ENCODE measurements at regions not wholly inside any gene's neighbourhood (a gene's known extent, or its start where the extent isn't known, plus 50 kb on each side); places are given as distances from the start of the nearest gene placed in this dataset.
"Not testable (repeated sequence)": the region's sequence is repeated elsewhere in the genome, so short reads cannot be mapped to it uniquely, and the experiment has no call there.

- Histone ChIP-seq H3K4ac (ENCODE audit: low read length) (no peak overlapping the region), H2BK15ac (ENCODE audit: low read length) (no peak overlapping the region), H2BK12ac (ENCODE audit: low read length) (no peak overlapping the region), H4K91ac (ENCODE audit: low read depth, low read length, poor library complexity) (no peak overlapping the region), H3K36me3 (replicated peaks in 1 of 2; ENCODE audit: control insufficient read depth in 2 of 2, insufficient read depth in 2 of 2, low read length in 2 of 2) (no peaks in the 10 kb centered on the region), H2AFZ (ENCODE audit: low read length) (no peak overlapping the region), H3K4me3 (ENCODE audit: low read length in 2 of 2) (no peak overlapping the region), H3K79me1 (ENCODE audit: low read depth, low read length) (no peaks in the 10 kb centered on the region), H3K9ac (ENCODE audit: low read depth, low read length, poor library complexity) (no peak overlapping the region), H3K27ac (replicated peaks; ENCODE audit: low read length) (no peak overlapping the region), H3K23ac (ENCODE audit: low read depth, low read length, poor library complexity) (no peak overlapping the region), H3K9me3 (replicated peaks in 1 of 2; ENCODE audit: control insufficient read depth in 2 of 2, insufficient read depth in 1 of 2, low read depth in 1 of 2, low read length in 2 of 2) (no peaks in the 10 kb centered on the region), H2BK5ac (ENCODE audit: low read length) (no peak overlapping the region), H2BK120ac (ENCODE audit: low read depth, low read length) (no peak overlapping the region), H3K4me2 (ENCODE audit: insufficient read depth, low read length, poor library complexity, severe bottlenecking) (no peak overlapping the region), H3K18ac (ENCODE audit: low read length) (no peak overlapping the region), H2AK5ac (ENCODE audit: low read depth, low read length) (no peak overlapping the region), H3K27me3 (ENCODE audit: control insufficient read depth in 3 of 3, insufficient read depth in 3 of 3, low read depth in 1 of 3, low read length in 3 of 3) (no peaks in the 10 kb centered on the region), H4K8ac (ENCODE audit: low read depth, low read length) (no peak overlapping the region), H3K14ac (ENCODE audit: low read length) (no peak overlapping the region), H3K4me1 (ENCODE audit: control insufficient read depth in 2 of 2, insufficient read depth in 1 of 2, low read depth in 1 of 2, low read length in 2 of 2) (no peaks in the 10 kb centered on the region)
- no peak for DNase-seq (ENCODE audit: low spot score)
- no CpG with 5 or more reads among the region's 4 CpGs for WGBS, 2 donors (ENCODE audit: extremely low coverage in 2 of 2, insufficient read length in 2 of 2, insufficient replicate concordance in 1 of 2)
Observed at GRCh38 chr14:27750114-27750513, 1016.5 kb upstream of the FOXG1 start.

- not testable (repeated sequence) for H3K27ac ChIP-seq (replicated peaks; ENCODE audit: low read length); H3K9me3 ChIP-seq (replicated peaks in 1 of 2; ENCODE audit: control insufficient read depth in 2 of 2, insufficient read depth in 1 of 2, low read depth in 1 of 2, low read length in 2 of 2); H3K4me1 ChIP-seq (ENCODE audit: control insufficient read depth in 2 of 2, insufficient read depth in 1 of 2, low read depth in 1 of 2, low read length in 2 of 2); H3K4me3 ChIP-seq (ENCODE audit: low read length in 2 of 2); H3K4me2 ChIP-seq (ENCODE audit: insufficient read depth, low read length, poor library complexity, severe bottlenecking); H3K4ac ChIP-seq (ENCODE audit: low read length); H3K27me3 ChIP-seq (ENCODE audit: control insufficient read depth in 3 of 3, insufficient read depth in 3 of 3, low read depth in 1 of 3, low read length in 3 of 3); H3K36me3 ChIP-seq (replicated peaks in 1 of 2; ENCODE audit: control insufficient read depth in 2 of 2, insufficient read depth in 2 of 2, low read length in 2 of 2); H3K14ac ChIP-seq (ENCODE audit: low read length); H3K9ac ChIP-seq (ENCODE audit: low read depth, low read length, poor library complexity); H3K79me1 ChIP-seq (ENCODE audit: low read depth, low read length); H3K23ac ChIP-seq (ENCODE audit: low read depth, low read length, poor library complexity); H2BK12ac ChIP-seq (ENCODE audit: low read length); H4K91ac ChIP-seq (ENCODE audit: low read depth, low read length, poor library complexity); H2BK120ac ChIP-seq (ENCODE audit: low read depth, low read length); H2AK5ac ChIP-seq (ENCODE audit: low read depth, low read length); H3K18ac ChIP-seq (ENCODE audit: low read length); DNase-seq (ENCODE audit: low spot score); H2BK5ac ChIP-seq (ENCODE audit: low read length); H4K8ac ChIP-seq (ENCODE audit: low read depth, low read length); H2AFZ ChIP-seq (ENCODE audit: low read length); H2BK15ac ChIP-seq (ENCODE audit: low read length)
- no CpG with 5 or more reads among the region's 4 CpGs for WGBS, 2 donors (ENCODE audit: extremely low coverage in 2 of 2, insufficient read length in 2 of 2, insufficient replicate concordance in 1 of 2)
Observed at GRCh38 chr14:27757642-27758041, 1008.9 kb upstream of the FOXG1 start.

DNA sequence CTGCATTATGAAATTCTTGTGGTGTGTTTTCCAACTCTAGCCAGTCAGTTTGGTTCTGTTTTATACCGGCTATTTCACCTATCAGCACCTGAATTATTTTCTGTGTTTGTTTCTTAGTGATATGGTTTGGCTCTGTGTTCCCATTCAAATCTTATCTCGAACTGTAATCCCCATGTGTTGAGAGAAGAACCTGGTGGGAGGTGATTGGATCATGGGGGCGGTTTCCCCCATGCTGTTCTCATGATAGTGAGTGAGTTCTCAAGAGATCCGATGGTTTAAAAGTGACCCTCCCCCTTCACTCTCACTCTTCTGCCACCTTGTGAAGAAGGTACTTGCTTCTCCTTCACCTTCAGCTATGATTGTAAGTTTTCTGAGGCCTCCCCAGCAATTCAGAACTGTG is 1006.2 kb upstream of the FOXG1 start:
- not testable (repeated sequence) for H3K4me2 ChIP-seq (ENCODE audit: insufficient read depth, low read length, poor library complexity, severe bottlenecking); H3K9me3 ChIP-seq (replicated peaks in 1 of 2; ENCODE audit: control insufficient read depth in 2 of 2, insufficient read depth in 1 of 2, low read depth in 1 of 2, low read length in 2 of 2); H2AFZ ChIP-seq (ENCODE audit: low read length); H3K9ac ChIP-seq (ENCODE audit: low read depth, low read length, poor library complexity); H3K27me3 ChIP-seq (ENCODE audit: control insufficient read depth in 3 of 3, insufficient read depth in 3 of 3, low read depth in 1 of 3, low read length in 3 of 3); H4K8ac ChIP-seq (ENCODE audit: low read depth, low read length); H3K4ac ChIP-seq (ENCODE audit: low read length); H2AK5ac ChIP-seq (ENCODE audit: low read depth, low read length); H2BK120ac ChIP-seq (ENCODE audit: low read depth, low read length); H3K79me1 ChIP-seq (ENCODE audit: low read depth, low read length); DNase-seq (ENCODE audit: low spot score); H3K27ac ChIP-seq (replicated peaks; ENCODE audit: low read length); H2BK12ac ChIP-seq (ENCODE audit: low read length); H3K4me3 ChIP-seq (ENCODE audit: low read length in 2 of 2); H3K23ac ChIP-seq (ENCODE audit: low read depth, low read length, poor library complexity); H2BK5ac ChIP-seq (ENCODE audit: low read length); H3K18ac ChIP-seq (ENCODE audit: low read length); H4K91ac ChIP-seq (ENCODE audit: low read depth, low read length, poor library complexity); H3K4me1 ChIP-seq (ENCODE audit: control insufficient read depth in 2 of 2, insufficient read depth in 1 of 2, low read depth in 1 of 2, low read length in 2 of 2); H2BK15ac ChIP-seq (ENCODE audit: low read length); H3K36me3 ChIP-seq (replicated peaks in 1 of 2; ENCODE audit: control insufficient read depth in 2 of 2, insufficient read depth in 2 of 2, low read length in 2 of 2); H3K14ac ChIP-seq (ENCODE audit: low read length)
- WGBS, 2 donors (ENCODE audit: extremely low coverage in 2 of 2, insufficient read length in 2 of 2, insufficient replicate concordance in 1 of 2): no CpG with 5 or more reads among the region's 4 CpGs

DNA sequence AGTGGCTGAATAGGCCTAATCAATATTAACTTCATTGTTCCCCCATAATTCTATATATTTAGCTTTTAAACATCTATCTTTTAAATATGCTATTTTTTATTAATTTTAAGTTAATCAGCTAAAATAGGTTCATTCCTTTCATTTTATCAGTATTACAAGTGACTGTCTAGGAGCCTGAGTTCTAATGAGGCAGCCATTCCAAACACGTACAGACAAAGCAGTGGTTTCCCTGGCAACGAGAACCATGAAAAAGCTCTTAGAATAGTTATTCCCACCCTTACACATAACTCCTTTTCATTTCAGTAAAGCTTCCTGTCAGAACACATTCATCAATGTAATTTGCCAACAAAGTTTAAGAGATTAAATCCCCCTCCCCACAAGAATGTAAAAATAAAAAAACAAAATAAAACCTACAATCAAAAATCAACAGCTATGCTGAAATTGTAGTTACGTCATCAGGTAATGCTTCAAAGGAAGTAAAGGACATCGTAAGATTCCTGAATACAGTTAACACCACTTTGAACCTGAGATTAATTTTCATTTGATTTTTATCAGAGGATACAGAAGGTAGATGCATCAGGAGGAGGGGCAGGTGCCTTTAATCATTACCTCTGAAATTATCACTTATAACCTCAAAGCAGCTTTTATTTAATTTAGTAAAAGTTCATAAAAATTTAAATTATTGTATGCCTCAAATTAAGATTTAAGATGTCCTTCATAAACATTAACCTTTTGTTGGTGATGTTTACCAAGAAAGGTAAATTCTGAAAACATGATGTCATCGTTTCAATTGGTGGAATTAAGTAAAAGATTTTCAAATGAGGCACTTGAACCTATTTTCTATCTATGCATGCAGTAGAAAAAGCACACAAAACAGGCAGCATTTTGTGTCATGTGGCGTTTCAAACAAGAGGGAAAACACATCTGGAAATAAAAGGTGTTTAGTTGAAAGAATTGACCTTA is 967.2 kb upstream of the FOXG1 start:
- H3K36me3 ChIP-seq (replicated peaks in 1 of 2; ENCODE audit: control insufficient read depth in 2 of 2, insufficient read depth in 2 of 2, low read length in 2 of 2); H3K4me3 ChIP-seq (ENCODE audit: low read length in 2 of 2); H3K4me2 ChIP-seq (ENCODE audit: insufficient read depth, low read length, poor library complexity, severe bottlenecking); H2BK5ac ChIP-seq (ENCODE audit: low read length); H3K27me3 ChIP-seq (ENCODE audit: control insufficient read depth in 3 of 3, insufficient read depth in 3 of 3, low read depth in 1 of 3, low read length in 3 of 3); H3K4ac ChIP-seq (ENCODE audit: low read length); H2BK120ac ChIP-seq (ENCODE audit: low read depth, low read length); H3K27ac ChIP-seq (replicated peaks; ENCODE audit: low read length); H3K14ac ChIP-seq (ENCODE audit: low read length); H2BK12ac ChIP-seq (ENCODE audit: low read length); H2AK5ac ChIP-seq (ENCODE audit: low read depth, low read length); H2BK15ac ChIP-seq (ENCODE audit: low read length); H4K8ac ChIP-seq (ENCODE audit: low read depth, low read length); H3K79me1 ChIP-seq (ENCODE audit: low read depth, low read length); H3K4me1 ChIP-seq (ENCODE audit: control insufficient read depth in 2 of 2, insufficient read depth in 1 of 2, low read depth in 1 of 2, low read length in 2 of 2); H3K23ac ChIP-seq (ENCODE audit: low read depth, low read length, poor library complexity); H3K9me3 ChIP-seq (replicated peaks in 1 of 2; ENCODE audit: control insufficient read depth in 2 of 2, insufficient read depth in 1 of 2, low read depth in 1 of 2, low read length in 2 of 2); H3K9ac ChIP-seq (ENCODE audit: low read depth, low read length, poor library complexity); H3K18ac ChIP-seq (ENCODE audit: low read length); H4K91ac ChIP-seq (ENCODE audit: low read depth, low read length, poor library complexity): not testable (repeated sequence)
- peak; percentile 27 for DNase-seq (ENCODE audit: low spot score)
- H2AFZ ChIP-seq (ENCODE audit: low read length): peak overlapping the region; percentile 64
- no CpG with 5 or more reads among the region's 6 CpGs for WGBS, 2 donors (ENCODE audit: extremely low coverage in 2 of 2, insufficient read length in 2 of 2, insufficient replicate concordance in 1 of 2)

All from neuronal stem cell (in vitro differentiated cells).